ENCODE measurements at regions not wholly inside any gene's neighbourhood (a gene's known extent, or its start where the extent isn't known, plus 50 kb on each side); places are given as distances from the start of the nearest gene placed in this dataset.

DNA sequence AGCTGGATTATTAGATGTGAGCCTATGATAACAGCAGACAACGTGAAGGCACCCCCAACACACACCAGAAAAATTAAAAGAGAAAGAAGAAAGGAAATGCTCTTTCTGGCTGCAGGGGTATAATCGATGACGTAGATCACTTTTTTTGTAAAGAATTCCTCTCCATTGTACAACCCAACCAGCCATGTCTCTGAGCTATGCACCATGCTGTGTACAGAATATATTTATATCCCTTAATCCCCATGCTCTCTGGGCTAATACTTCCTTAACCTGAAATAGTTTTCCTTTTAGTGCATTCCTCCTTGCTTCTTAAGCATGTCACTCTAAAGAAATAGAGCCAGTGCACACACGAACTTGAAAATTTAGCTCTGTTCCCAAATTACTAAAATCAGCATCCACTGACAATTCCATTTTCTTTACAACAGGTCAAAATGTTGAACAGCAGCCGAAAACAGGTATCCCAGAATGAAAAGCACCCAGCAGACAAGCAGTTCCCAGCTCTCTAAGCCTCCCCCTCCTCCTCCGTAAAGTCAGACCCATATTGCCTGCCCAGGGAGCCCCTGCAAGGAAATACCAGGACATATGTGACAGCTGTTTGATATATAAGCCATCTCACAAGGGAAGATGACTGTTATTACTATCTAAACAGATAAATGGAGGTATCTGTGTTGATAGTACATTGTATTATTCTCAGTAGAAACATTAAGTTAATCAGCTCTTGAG, 247.4 kb upstream of the RAB6C start:
- WGBS, 2 donors = 78 to 83% methylated on average over 6 of the region's 6 CpGs
- DNase-seq (no peak), ATAC-seq (no peak)
- no peak overlapping the region for H3K4me3 ChIP-seq
- no peaks in the 10 kb centered on the region for H3K4me1 ChIP-seq
- no peak for TF ChIP-seq POLR2A (IDR thresholded peaks at IDR 0.05)
- TF ChIP-seq, protein P1, sequence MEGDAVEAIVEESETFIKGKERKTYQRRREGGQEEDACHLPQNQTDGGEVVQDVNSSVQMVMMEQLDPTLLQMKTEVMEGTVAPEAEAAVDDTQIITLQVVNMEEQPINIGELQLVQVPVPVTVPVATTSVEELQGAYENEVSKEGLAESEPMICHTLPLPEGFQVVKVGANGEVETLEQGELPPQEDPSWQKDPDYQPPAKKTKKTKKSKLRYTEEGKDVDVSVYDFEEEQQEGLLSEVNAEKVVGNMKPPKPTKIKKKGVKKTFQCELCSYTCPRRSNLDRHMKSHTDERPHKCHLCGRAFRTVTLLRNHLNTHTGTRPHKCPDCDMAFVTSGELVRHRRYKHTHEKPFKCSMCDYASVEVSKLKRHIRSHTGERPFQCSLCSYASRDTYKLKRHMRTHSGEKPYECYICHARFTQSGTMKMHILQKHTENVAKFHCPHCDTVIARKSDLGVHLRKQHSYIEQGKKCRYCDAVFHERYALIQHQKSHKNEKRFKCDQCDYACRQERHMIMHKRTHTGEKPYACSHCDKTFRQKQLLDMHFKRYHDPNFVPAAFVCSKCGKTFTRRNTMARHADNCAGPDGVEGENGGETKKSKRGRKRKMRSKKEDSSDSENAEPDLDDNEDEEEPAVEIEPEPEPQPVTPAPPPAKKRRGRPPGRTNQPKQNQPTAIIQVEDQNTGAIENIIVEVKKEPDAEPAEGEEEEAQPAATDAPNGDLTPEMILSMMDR (IDR thresholded peaks at IDR 0.05) = no peak
- H3K9me3 ChIP-seq = no peaks in the 10 kb centered on the region
- H3K36me3 ChIP-seq (replicated peaks in 1 of 2; ENCODE audit: insufficient read depth in 1 of 2, low read depth in 2 of 2) = no peaks in the 10 kb centered on the region
- no peak overlapping the region for H3K27ac ChIP-seq
- intact Hi-C loops (cut with DNase I) = no loop called here
- no peaks in the 10 kb centered on the region for H3K27me3 ChIP-seq

DNA sequence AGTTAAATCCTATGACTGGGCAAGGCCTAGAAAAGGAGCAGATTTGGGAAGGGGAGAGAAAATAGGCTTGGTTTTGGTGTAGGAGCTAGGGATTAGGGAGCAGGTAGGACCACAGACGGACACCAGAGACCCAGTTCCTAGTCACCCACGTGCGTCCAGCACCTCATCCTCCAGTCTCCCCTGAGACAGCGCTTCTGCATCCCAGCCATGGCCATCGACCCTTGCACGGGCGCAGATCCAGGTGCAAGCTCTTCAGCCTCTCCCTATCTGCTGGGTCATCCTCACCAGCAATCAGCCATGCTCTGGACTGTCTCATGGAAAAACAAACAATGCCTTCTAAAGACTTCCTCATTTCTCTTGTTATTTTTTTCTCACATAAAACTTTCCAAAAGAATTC, 246.8 kb upstream of the RAB6C start:
- 74 to 88% methylated on average over 7 of the region's 7 CpGs for WGBS, 2 donors
- DNase-seq (no peak), ATAC-seq (no peak)
- no peak overlapping the region for H3K4me3 ChIP-seq
- no peaks in the 10 kb centered on the region for H3K36me3 ChIP-seq (replicated peaks in 1 of 2; ENCODE audit: insufficient read depth in 1 of 2, low read depth in 2 of 2)
- no peaks in the 10 kb centered on the region for H3K4me1 ChIP-seq
- H3K27me3 ChIP-seq = no peaks in the 10 kb centered on the region
- no peaks in the 10 kb centered on the region for H3K9me3 ChIP-seq
- no peak overlapping the region for H3K27ac ChIP-seq
- no peak for TF ChIP-seq POLR2A (IDR thresholded peaks at IDR 0.05)
- TF ChIP-seq, protein P1 (IDR thresholded peaks at IDR 0.05) = no peak
- intact Hi-C loops (cut with DNase I) = no loop called here

DNA sequence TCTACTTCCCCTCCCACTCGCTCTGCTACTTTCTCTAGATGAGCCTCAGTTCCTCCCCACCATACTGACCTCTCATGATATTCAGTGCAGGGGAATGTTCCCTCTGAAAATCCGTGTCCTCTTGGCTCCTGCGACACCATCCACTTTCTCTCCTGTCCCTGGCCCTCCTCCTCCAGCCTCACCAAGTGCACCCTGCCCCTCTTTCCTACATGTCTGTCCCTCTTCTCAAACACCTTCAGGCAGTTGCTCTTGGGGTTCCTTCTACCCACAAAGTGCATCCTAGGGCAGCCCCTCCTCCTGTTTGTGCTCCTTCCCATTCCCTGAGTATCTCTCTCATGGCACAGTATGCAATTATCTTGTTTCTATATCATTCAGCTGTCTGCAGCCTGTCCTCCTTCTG, 246.4 kb upstream of the RAB6C start:
- H3K4me3 ChIP-seq = no peak overlapping the region
- H3K36me3 ChIP-seq (replicated peaks in 1 of 2; ENCODE audit: insufficient read depth in 1 of 2, low read depth in 2 of 2) = no peaks in the 10 kb centered on the region
- H3K27ac ChIP-seq = no peak overlapping the region
- DNase-seq = no peak
- TF ChIP-seq POLR2A (IDR thresholded peaks at IDR 0.05) = no peak
- TF ChIP-seq, protein P1 (IDR thresholded peaks at IDR 0.05) = no peak
- ATAC-seq = no peak
- no peaks in the 10 kb centered on the region for H3K27me3 ChIP-seq
- 69 to 75% methylated on average over 3 of the region's 3 CpGs for WGBS, 2 donors
- no peaks in the 10 kb centered on the region for H3K4me1 ChIP-seq
- no peaks in the 10 kb centered on the region for H3K9me3 ChIP-seq
- intact Hi-C loops (cut with DNase I) = no loop called here

DNA sequence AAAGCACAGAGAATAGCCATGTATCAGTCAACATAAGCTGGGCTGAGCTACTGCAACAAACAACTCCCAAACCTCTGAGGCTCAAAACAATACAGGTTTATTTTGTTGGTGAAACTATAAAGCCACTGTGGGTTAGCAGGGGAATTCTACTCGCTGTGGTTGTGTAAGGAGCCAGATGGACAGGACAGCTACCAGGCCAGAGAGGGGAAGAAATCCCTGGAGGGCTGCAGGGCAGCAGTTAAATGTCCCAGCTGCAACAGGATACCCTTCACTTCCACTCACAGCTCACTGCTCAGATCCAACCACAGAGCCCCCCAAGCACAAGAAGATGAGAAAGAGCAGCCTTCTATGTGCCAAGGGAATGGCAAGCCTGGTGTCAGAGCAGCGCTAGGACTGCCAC, 245.9 kb upstream of the RAB6C start:
- ATAC-seq (no peak), DNase-seq (no peak)
- Histone ChIP-seq H3K9me3 (no peaks in the 10 kb centered on the region), H3K27me3 (no peaks in the 10 kb centered on the region), H3K27ac (no peak overlapping the region), H3K36me3 (replicated peaks in 1 of 2; ENCODE audit: insufficient read depth in 1 of 2, low read depth in 2 of 2) (no peaks in the 10 kb centered on the region), H3K4me3 (no peak overlapping the region), H3K4me1 (no peaks in the 10 kb centered on the region)
- TF ChIP-seq POLR2A (IDR thresholded peaks at IDR 0.05) = no peak
- TF ChIP-seq, protein P1 (IDR thresholded peaks at IDR 0.05) = no peak
- intact Hi-C loops (cut with DNase I) = no loop called here
- 71 to 80% methylated on average over 2 of the region's 2 CpGs for WGBS, 2 donors
